ENCODE measurements at regions not wholly inside any gene's neighbourhood (a gene's known extent, or its start where the extent isn't known, plus 50 kb on each side); places are given as distances from the start of the nearest gene placed in this dataset.

DNA sequence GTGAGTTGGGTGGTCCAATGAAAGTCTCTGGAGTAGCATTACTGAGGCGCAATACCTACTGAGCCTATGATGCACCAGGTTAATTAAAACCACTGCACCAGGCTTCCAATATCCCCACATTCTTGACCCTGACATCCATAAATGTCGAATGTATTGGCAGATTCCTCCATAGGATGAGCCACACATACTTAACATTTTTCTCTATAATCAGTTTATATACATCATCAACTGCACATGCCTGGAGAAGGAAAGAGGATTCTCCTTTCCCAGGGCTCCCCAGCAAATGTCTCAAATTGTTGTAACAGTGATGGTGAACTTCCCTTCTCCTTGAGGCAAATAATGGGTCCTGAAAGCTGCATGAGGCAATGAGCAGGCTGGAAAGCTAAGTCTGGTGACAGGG lies 82.3 kb upstream of the LPP start:
- no peak overlapping the region for H3K4me3 Mint-ChIP-seq
- POLR2A ChIA-PET: interaction anchor here (1.1 kb wide), 1 partner anchor 20 kb away, joined by 3 read pairs; no protein-coding TSS in a partner anchor
- ATAC-seq (no peak), DNase-seq (no peak)
- H3K9me3 Mint-ChIP-seq: no peaks in the 10 kb centered on the region
- H3K36me3 Mint-ChIP-seq (ENCODE audit: low read depth): no peaks in the 10 kb centered on the region
- no peaks in the 10 kb centered on the region for H3K27me3 Mint-ChIP-seq
- intact Hi-C loops (cut with micrococcal nuclease): no loop called here
- CTCF ChIA-PET: no interaction called here
- H3K27ac Mint-ChIP-seq: no peak overlapping the region
- TF ChIP-seq, protein P1, sequence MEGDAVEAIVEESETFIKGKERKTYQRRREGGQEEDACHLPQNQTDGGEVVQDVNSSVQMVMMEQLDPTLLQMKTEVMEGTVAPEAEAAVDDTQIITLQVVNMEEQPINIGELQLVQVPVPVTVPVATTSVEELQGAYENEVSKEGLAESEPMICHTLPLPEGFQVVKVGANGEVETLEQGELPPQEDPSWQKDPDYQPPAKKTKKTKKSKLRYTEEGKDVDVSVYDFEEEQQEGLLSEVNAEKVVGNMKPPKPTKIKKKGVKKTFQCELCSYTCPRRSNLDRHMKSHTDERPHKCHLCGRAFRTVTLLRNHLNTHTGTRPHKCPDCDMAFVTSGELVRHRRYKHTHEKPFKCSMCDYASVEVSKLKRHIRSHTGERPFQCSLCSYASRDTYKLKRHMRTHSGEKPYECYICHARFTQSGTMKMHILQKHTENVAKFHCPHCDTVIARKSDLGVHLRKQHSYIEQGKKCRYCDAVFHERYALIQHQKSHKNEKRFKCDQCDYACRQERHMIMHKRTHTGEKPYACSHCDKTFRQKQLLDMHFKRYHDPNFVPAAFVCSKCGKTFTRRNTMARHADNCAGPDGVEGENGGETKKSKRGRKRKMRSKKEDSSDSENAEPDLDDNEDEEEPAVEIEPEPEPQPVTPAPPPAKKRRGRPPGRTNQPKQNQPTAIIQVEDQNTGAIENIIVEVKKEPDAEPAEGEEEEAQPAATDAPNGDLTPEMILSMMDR (IDR thresholded peaks at IDR 0.05): no peak
- no peaks in the 10 kb centered on the region for H3K4me1 Mint-ChIP-seq (ENCODE audit: low read depth)

DNA sequence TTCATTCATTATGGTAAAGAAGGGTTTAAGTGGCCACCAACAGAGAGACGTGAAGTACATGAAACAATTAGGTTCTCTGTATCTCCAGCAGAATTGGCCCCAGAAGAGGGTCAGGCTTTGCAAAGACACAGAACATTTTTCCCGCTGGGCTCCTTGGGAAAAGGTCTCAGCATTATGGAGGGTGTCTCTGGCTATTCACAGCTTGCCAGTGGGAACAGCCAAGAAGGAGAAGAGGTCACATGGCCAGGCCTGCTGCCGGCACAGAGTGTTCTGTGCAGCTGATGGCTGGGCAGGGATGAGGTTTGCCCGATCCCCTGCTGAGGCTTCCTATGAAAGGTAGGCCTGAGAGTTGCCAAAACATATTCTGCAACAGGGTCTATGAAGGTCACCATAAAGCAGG lies 77.8 kb upstream of the LPP start:
- no peak overlapping the region for H3K27ac Mint-ChIP-seq
- H3K4me1 Mint-ChIP-seq (ENCODE audit: low read depth): peaks cover 7% of the 10 kb centered on the region
- ATAC-seq (no peak), DNase-seq (no peak)
- peaks cover 1% of the 10 kb centered on the region for H3K27me3 Mint-ChIP-seq
- POLR2A ChIA-PET: no interaction called here
- intact Hi-C loops (cut with micrococcal nuclease): no loop called here
- CTCF ChIA-PET: no interaction called here
- H3K36me3 Mint-ChIP-seq (ENCODE audit: low read depth): no peaks in the 10 kb centered on the region
- H3K9me3 Mint-ChIP-seq: peaks cover 4% of the 10 kb centered on the region
- no peak overlapping the region for H3K4me3 Mint-ChIP-seq
- TF ChIP-seq, protein P1 (IDR thresholded peaks at IDR 0.05): no peak

DNA sequence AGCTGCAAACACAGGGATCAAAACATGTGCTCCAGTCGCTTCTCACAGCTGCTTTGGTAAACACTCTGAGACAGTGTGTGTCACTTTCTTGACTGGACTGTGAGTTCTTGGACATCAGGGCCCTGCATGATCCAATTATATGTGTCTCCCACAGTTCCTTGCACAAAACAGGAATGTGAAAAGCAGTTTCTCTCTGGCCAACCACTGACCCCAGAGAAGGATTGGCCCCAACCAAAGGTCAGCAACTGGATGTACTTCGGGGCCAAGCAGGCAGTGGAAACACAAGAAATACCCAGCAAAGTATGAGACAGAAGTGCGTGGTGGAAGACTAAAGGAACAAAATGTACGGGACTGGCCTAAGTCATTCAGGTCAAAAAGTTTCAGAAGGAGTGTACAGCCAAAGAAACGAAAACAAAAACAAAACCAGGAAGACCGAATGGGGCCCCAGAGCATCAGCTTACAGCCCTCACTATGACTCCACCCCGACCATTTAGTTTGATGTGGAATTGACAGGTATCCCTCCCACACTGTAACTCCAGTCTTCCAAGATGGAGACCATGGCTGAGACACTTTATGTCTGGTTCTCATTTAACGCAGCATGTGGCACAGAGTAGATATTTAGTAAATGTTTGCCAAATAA lies 76.7 kb upstream of the LPP start:
- ChIA-PET CTCF (interaction anchor here (1.6 to 2.1 kb wide), 2 partner anchors 10 to 337 kb away, joined by 4 to 7 read pairs; no protein-coding TSS in a partner anchor), POLR2A (no interaction called here)
- peaks cover 1% of the 10 kb centered on the region for H3K27me3 Mint-ChIP-seq
- DNase-seq (no peak), ATAC-seq (no peak)
- peaks cover 4% of the 10 kb centered on the region for H3K9me3 Mint-ChIP-seq
- peaks cover 7% of the 10 kb centered on the region for H3K4me1 Mint-ChIP-seq (ENCODE audit: low read depth)
- H3K27ac Mint-ChIP-seq: no peak overlapping the region
- TF ChIP-seq, protein P1 (IDR thresholded peaks at IDR 0.05): no peak
- intact Hi-C loops (cut with micrococcal nuclease): no loop called here
- no peaks in the 10 kb centered on the region for H3K36me3 Mint-ChIP-seq (ENCODE audit: low read depth)
- no peak overlapping the region for H3K4me3 Mint-ChIP-seq

DNA sequence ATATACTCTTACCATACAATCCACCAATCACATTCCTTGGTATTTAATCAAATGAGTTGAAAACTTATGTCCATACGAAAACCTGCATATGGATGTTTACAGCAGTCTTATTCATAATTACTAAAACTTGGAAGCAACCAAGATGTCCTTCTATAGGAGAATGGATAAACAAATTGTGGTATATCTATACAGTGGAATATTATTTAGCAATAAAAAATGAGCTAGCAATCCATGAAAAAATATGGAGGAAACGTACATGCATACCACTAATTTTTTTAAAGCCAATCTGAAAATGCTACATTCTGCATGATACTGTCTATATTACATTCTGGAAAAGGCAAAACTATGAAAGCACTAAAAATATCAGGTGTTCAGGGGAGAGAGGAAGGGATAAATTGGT lies 73.9 kb upstream of the LPP start:
- ChIA-PET CTCF (no interaction called here), POLR2A (no interaction called here)
- DNase-seq: no peak
- peaks cover 1% of the 10 kb centered on the region for H3K27me3 Mint-ChIP-seq
- no peak for ATAC-seq
- H3K4me3 Mint-ChIP-seq: no peak overlapping the region
- H3K27ac Mint-ChIP-seq: no peak overlapping the region
- H3K36me3 Mint-ChIP-seq (ENCODE audit: low read depth): no peaks in the 10 kb centered on the region
- peaks cover 7% of the 10 kb centered on the region for H3K4me1 Mint-ChIP-seq (ENCODE audit: low read depth)
- intact Hi-C loops (cut with micrococcal nuclease): no loop called here
- peaks cover 4% of the 10 kb centered on the region for H3K9me3 Mint-ChIP-seq
- TF ChIP-seq, protein P1 (IDR thresholded peaks at IDR 0.05): no peak

DNA sequence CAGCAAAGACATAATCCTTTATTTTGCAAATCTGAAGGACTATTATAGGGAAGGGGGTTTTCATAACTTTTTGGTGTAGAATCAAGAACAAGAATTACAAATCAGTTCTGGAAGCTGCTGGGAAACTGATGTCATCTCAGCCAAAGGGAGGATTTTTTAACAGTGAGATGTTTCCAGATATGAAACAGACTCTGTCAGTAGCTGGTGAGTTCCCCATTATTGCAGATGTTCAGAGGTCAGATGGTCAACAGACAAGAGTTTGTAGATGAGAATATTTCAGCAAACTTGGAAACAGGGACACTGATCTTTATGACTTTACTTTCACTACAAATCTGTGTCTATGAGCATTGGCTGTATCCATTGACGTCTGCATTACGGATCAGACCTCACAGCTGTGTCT lies 71.9 kb upstream of the LPP start:
- Mint-ChIP-seq H3K27me3 (peaks cover 1% of the 10 kb centered on the region), H3K36me3 (ENCODE audit: low read depth) (no peaks in the 10 kb centered on the region), H3K27ac (no peak overlapping the region), H3K4me1 (ENCODE audit: low read depth) (peaks cover 7% of the 10 kb centered on the region), H3K4me3 (no peak overlapping the region), H3K9me3 (peaks cover 4% of the 10 kb centered on the region)
- ChIA-PET POLR2A (no interaction called here), CTCF (interaction anchor here (1.1 to 2.7 kb wide), 2 partner anchors 101 to 342 kb away, joined by 3 to 12 read pairs; no protein-coding TSS in a partner anchor)
- intact Hi-C loops (cut with micrococcal nuclease): no loop called here
- ATAC-seq (no peak), DNase-seq (no peak)
- TF ChIP-seq, protein P1 (IDR thresholded peaks at IDR 0.05): no peak

All from activated CD8-positive, alpha-beta T cell treated with anti-CD3 and anti-CD28 coated beads for 36 hours (primary cell).